Mucosa of descending colon (tissue), 3 donors: ENCODE measurements at regions not wholly inside any gene's neighbourhood (a gene's known extent, or its start where the extent isn't known, plus 50 kb on each side); places are given as distances from the start of the nearest gene placed in this dataset.

Experiments
- ATAC-seq: fragments of 200-7000 bp; cut with Tn5 transposase; one replicate; pipeline ENCODE4 v1.9.1; 2020; ENCODE audit warnings: mild to moderate bottlenecking, moderate library complexity
- DNase-seq, 3 donors: peaks; one replicate each; pipeline ENCODE4 v3.0.0-alpha.2; 2020
- H3K36me3 ChIP-seq: fragments of 200-600 bp; one replicate; pipeline ENCODE4 v1.8.0; 2021; ENCODE audit warnings: low read depth, mild to moderate bottlenecking
- H3K4me1 ChIP-seq: fragments of 200-600 bp; one replicate; pipeline ENCODE4 v1.8.0; 2021; ENCODE audit warnings: low read depth, mild to moderate bottlenecking
- H3K4me3 ChIP-seq: fragments of 200-600 bp; one replicate; pipeline ENCODE4 v1.8.0; 2021; ENCODE audit warnings: mild to moderate bottlenecking
- H3K9me3 ChIP-seq: fragments of 200-600 bp; one replicate; pipeline ENCODE4 v1.8.0; 2021; ENCODE audit warnings: mild to moderate bottlenecking
- intact Hi-C, 2 donors: fragments of 100-400 bp; cut with DNase I in 1 of 2; cut with micrococcal nuclease in 1 of 2; formaldehyde crosslinking; loops; one replicate each; pipeline versions ENCODE4 v1.11.0 to v1.11.1; 2022; cut with DNase I, micrococcal nuclease
- TF ChIP-seq, protein P1 (sequence below): fragments of 200-600 bp; IDR thresholded peaks from one replicate; pipeline ENCODE4 v1.8.0; 2022; ENCODE audit warnings: antibody characterized with exemption, mild to moderate bottlenecking
- donor health status: DM: no; HTN: no; CAD: no; lungs with moderate emphysema.
- donor health status: DM: no; HTN: no; CAD: no.
- donor health status: DM: no; HTN: yes; CAD: no.

DNA sequence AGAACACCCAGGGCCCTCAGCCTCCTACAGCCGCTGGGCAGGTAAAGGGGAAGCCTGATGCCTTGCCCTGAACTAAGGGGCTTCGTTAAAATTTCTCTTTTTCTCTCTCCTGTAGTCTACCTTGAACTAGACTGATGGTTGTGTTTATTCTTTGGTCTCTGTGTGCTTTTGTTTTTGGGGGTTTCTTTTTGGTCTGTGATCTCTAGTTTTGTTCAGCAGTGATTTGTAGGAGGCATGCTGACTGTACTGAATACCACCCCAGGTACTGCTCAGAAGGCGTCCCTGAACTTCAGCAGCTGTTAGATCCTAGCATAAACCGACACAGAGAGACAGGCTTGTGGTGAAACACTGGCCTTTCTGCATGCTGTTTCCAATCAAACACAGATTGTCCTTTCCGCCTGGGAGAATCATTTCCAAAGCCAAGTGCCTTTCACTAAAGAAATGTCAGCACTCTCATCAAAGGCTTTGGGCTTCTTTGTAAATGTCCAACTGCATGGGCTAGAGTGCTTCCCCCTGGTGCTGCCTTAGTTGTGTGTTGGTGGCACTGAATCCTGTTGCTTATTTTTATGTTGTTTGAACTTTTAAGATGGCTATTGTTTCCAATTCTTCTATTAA, 364.7 kb upstream of the SASH1 start:
- Histone ChIP-seq H3K9me3 (no peaks in the 10 kb centered on the region), H3K4me1 (no peaks in the 10 kb centered on the region), H3K36me3 (no peaks in the 10 kb centered on the region), H3K4me3 (no peak overlapping the region)
- no peak for ATAC-seq
- TF ChIP-seq, protein P1, sequence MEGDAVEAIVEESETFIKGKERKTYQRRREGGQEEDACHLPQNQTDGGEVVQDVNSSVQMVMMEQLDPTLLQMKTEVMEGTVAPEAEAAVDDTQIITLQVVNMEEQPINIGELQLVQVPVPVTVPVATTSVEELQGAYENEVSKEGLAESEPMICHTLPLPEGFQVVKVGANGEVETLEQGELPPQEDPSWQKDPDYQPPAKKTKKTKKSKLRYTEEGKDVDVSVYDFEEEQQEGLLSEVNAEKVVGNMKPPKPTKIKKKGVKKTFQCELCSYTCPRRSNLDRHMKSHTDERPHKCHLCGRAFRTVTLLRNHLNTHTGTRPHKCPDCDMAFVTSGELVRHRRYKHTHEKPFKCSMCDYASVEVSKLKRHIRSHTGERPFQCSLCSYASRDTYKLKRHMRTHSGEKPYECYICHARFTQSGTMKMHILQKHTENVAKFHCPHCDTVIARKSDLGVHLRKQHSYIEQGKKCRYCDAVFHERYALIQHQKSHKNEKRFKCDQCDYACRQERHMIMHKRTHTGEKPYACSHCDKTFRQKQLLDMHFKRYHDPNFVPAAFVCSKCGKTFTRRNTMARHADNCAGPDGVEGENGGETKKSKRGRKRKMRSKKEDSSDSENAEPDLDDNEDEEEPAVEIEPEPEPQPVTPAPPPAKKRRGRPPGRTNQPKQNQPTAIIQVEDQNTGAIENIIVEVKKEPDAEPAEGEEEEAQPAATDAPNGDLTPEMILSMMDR, result no peak
- no peak for DNase-seq
- intact Hi-C loops, result no loop called here

DNA sequence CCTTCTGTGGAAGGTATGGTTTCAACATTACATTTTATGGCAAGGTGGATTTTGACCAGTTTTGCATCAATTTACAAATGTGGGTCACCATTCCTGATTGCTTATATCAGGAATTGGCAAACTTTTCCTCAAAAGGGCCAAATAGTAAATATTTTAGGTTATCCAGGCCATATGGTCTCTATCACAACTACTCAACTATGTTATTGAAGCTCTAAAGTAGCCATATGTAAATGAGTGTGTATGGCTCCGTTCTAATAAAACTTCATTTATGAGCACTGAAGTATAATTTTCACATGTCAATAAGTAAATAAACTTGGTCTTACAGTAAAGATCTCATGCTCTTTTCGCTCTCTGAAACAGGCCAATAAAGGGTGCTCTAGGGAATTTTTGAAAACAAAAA, 362.7 kb upstream of the SASH1 start:
- DNase-seq, result no peak
- ATAC-seq, result no peak
- TF ChIP-seq, protein P1, result no peak
- no peak overlapping the region for H3K4me3 ChIP-seq
- no peaks in the 10 kb centered on the region for H3K36me3 ChIP-seq
- H3K9me3 ChIP-seq, result no peaks in the 10 kb centered on the region
- intact Hi-C loops, result no loop called here
- H3K4me1 ChIP-seq, result no peaks in the 10 kb centered on the region

DNA sequence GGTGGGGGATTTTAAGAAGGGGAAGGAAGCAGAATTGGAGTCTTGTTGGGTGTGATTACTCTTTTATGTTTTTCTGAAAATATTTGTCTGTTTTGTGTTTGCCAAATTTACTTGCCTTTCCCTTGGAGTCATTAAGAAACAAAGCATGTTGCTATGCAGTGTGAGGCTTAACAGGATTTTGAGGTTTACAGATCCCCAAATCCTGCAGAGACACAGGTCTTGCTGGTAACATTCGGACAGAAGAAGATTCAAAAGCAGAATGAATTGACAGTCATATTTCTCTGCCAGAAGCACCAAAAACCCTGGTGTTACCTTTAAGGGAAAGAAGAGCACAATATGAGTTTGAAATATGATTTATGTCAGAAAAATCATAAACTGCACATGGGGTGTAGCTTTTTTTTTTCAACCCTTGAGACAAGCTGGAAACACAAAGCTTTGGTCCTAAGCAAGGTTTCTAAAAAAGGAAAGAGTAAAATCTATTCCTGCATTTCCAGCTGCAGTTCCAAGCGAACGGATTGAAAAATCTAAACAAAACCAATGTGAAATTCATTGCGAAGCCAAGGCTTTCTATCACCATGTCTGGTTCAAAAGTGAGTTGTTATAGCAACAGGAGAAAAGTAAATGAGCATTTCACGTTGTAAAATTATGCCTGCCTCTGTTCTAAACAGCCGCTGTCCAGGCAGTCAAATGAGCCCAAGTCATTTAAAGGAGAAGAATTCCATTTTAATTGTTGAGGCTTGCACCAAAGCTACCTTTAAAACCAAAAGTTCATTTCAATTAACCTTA, 358.9 kb upstream of the SASH1 start:
- intact Hi-C loops, result no loop called here
- no peaks in the 10 kb centered on the region for H3K4me1 ChIP-seq
- H3K9me3 ChIP-seq, result no peaks in the 10 kb centered on the region
- TF ChIP-seq, protein P1, result no peak
- no peak for ATAC-seq
- DNase-seq, result no peak
- no peaks in the 10 kb centered on the region for H3K36me3 ChIP-seq
- H3K4me3 ChIP-seq, result no peak overlapping the region

DNA sequence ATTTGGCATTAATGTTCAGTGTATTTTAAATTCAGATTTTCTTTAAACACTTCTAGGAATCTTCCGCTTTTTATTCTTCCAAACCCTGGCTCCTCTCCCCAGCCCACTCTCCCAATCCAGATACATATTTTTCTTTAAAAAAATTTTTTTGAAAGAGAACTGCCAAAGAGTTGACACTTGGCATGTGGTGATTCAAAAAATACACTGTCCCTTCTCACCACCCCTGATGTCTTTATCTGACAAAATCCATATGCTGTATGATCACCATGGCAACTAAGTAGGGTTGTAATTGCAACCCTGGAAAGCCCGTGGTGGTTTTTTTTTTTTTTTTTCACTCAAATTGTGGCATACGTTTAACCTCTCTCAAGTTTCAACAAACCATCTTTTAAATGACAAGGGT, 355.8 kb upstream of the SASH1 start:
- TF ChIP-seq, protein P1, result no peak
- no peak overlapping the region for H3K4me3 ChIP-seq
- no peak for ATAC-seq
- no peaks in the 10 kb centered on the region for H3K36me3 ChIP-seq
- intact Hi-C loops, result no loop called here
- no peaks in the 10 kb centered on the region for H3K4me1 ChIP-seq
- no peak for DNase-seq
- no peaks in the 10 kb centered on the region for H3K9me3 ChIP-seq

DNA sequence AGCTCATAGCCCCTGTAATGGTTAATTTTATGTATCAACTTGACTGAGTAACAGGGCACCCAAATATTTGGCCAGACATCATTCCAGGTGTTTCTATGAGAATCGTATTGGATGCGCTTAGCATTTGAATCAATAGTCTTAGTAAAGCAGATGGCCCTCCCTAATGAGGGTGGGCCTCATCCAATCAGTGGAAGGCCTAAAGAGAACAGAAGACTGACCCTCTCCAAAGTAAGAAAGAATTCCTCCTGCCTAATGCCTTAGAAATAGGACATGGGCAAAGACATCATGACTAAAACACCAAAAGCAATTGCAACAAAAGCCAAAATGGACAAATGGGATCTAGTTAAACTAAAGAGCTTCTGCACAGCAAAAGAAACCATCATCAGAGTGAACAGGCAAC, 352.5 kb upstream of the SASH1 start:
- Histone ChIP-seq H3K4me3 (no peak overlapping the region), H3K4me1 (no peaks in the 10 kb centered on the region), H3K9me3 (no peaks in the 10 kb centered on the region), H3K36me3 (no peaks in the 10 kb centered on the region)
- intact Hi-C loops, result no loop called here
- ATAC-seq (no peak), DNase-seq (no peak)
- TF ChIP-seq, protein P1, result no peak
